A673 (cell line): ENCODE measurements at regions not wholly inside any gene's neighbourhood (a gene's known extent, or its start where the extent isn't known, plus 50 kb on each side); places are given as distances from the start of the nearest gene placed in this dataset.

Experiments
- CTCF ChIP-seq: fragments of 300-800, 200-600 bp; sonication (generic); conservative IDR thresholded peaks from 2 replicates; pipeline ENCODE4 v1.5.1; 2017; ENCODE audit warnings: low read depth, mild to moderate bottlenecking, antibody characterized with exemption, low read length, moderate library complexity, mixed read lengths
- EZH2 ChIP-seq: fragments of 200-600 bp; sonication (generic); IDR thresholded peaks from 2 replicates; pipeline ENCODE4 v1.6.1; 2017; ENCODE audit warnings: borderline replicate concordance, low read depth, mild to moderate bottlenecking, mixed read lengths, antibody characterized with exemption, low read length; ENCODE audit not compliant: poor library complexity, severe bottlenecking

- TF ChIP-seq CTCF (no peak), EZH2 (no peak)
Observed at GRCh38 chr3:31237887-31238286, 294.8 kb upstream of the STT3B start.
